ENCODE measurements at regions not wholly inside any gene's neighbourhood (a gene's known extent, or its start where the extent isn't known, plus 50 kb on each side); places are given as distances from the start of the nearest gene placed in this dataset.

GRCh38 chr3:102085431-102086176 lies 236.3 kb downstream of the NFKBIZ start:
- no peak for DNase-seq

GRCh38 chr3:102087236-102087635 lies 237.9 kb downstream of the NFKBIZ start:
- DNase-seq: no peak

- no peak for DNase-seq
Observed at GRCh38 chr3:102089239-102089638, 239.9 kb downstream of the NFKBIZ start.

GRCh38 chr3:102089904-102090720 lies 240.8 kb downstream of the NFKBIZ start:
- DNase-seq: no peak

GRCh38 chr3:102090721-102091045 lies 241.4 kb downstream of the NFKBIZ start:
- DNase-seq: no peak

GRCh38 chr3:102091358-102091757 lies 242.0 kb downstream of the NFKBIZ start:
- no peak for DNase-seq

GRCh38 chr3:102092617-102093466 lies 243.5 kb downstream of the NFKBIZ start:
- no peak for DNase-seq

- DNase-seq: no peak
Observed at GRCh38 chr3:102094506-102094905, 245.2 kb downstream of the NFKBIZ start.

- DNase-seq: no peak
Observed at GRCh38 chr3:102095383-102095782, 246.1 kb downstream of the NFKBIZ start.

- DNase-seq: no peak
Observed at GRCh38 chr3:102096066-102096465, 246.8 kb downstream of the NFKBIZ start.

- DNase-seq: no peak
Observed at GRCh38 chr3:102098130-102098885, 249.0 kb downstream of the NFKBIZ start.

GRCh38 chr3:102099913-102100312 lies 250.6 kb downstream of the NFKBIZ start:
- no peak for DNase-seq

GRCh38 chr3:102102394-102102793 lies 253.1 kb downstream of the NFKBIZ start:
- no peak for DNase-seq

GRCh38 chr3:102104033-102104432 lies 254.7 kb downstream of the NFKBIZ start:
- DNase-seq: no peak

GRCh38 chr3:102105193-102105592 lies 255.9 kb downstream of the NFKBIZ start:
- no peak for DNase-seq

GRCh38 chr3:102106416-102107097 lies 257.2 kb downstream of the NFKBIZ start:
- DNase-seq: no peak

GRCh38 chr3:102112704-102113230 lies 263.5 kb downstream of the NFKBIZ start:
- no peak for DNase-seq

- DNase-seq: no peak
Observed at GRCh38 chr3:102113421-102114041, 264.2 kb downstream of the NFKBIZ start.

GRCh38 chr3:102114264-102114979 lies 265.1 kb downstream of the NFKBIZ start:
- peak; percentile 53 for DNase-seq

GRCh38 chr3:102122527-102122926 lies 273.2 kb downstream of the NFKBIZ start:
- no peak for DNase-seq
